Medulla oblongata (tissue), 1 donor: ENCODE measurements at regions not wholly inside any gene's neighbourhood (a gene's known extent, or its start where the extent isn't known, plus 50 kb on each side); places are given as distances from the start of the nearest gene placed in this dataset.

Experiments
- DNase-seq: peaks from one replicate; pipeline ENCODE4 v3.0.0-alpha.2; 2015; ENCODE audit errors: extremely low spot score

DNA sequence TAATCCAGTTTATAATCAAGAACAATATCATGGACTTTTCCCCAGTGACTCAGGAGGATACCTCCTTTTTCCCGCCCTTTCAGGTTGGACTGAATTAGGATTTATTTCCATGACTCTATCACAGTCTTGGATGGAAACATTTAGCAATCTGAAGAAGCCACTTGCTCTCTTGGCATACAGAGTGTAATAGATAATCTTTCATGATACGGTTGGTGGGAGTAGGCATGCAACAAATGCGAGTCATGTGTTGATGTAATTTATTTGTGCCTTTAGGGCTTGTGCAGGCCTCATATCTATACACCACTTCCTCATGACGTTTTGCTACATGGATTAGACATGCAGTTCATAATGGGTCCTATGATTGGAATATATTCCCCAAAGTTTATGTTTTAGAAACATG is 54.2 kb upstream of the MCTP2 start:
- DNase-seq, result no peak

DNA sequence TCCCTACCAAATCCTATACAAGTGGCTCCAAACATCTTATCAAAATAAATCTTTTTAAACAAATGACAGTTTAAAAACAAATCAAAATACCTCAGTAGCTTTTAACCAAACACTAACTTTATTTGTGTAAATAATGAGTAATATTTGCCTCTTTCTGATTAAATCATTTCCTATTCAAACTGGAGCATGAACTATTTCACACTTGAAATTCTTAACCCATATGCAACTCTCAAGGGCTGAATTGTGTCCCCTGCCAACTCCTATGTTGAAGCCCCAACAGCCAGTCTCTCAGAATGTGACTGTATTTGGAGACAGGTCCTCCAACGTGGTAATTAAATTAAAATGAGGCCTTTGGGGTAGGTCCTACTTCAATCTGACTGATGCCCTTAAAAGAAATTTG is 55.9 kb upstream of the MCTP2 start:
- DNase-seq, result no peak

DNA sequence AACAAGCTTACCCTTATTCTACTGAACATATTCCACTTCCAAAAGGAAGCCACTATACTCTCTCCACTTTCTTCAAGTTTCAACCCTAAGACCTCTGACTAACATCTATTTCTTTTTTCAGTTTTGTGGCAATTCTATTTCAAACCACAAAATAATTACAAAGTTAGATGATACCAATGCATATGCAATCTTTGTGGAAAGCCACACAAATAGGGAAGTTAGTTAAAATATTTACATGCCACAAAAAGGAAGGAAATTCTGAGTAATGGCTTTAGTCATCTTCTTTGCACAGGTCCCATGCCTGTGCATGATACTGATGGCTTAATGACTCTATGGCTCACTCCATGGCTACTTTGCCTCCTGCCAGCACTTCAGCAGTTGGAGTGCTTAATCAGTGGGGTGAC is 57.0 kb upstream of the MCTP2 start:
- no peak for DNase-seq

DNA sequence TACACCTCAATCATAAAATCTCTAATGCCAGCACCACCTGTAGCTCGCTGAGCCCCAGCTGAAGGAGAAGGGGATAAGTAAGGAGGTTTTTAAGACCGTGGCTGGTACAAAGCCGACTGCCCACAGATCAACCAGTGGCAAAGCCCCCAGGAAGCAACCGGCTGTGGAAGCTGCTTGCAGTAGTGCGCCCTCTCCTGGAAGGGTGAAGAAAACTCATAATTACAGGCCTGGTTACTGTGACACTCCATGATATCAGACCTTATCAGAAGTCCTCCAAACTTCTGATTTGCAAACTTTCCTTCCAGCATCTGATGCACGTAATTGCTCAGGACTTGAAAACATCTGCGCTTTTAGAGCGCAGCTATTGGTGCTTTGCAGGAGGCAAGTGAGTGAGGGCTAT is 63.1 kb upstream of the MCTP2 start:
- no peak for DNase-seq

DNA sequence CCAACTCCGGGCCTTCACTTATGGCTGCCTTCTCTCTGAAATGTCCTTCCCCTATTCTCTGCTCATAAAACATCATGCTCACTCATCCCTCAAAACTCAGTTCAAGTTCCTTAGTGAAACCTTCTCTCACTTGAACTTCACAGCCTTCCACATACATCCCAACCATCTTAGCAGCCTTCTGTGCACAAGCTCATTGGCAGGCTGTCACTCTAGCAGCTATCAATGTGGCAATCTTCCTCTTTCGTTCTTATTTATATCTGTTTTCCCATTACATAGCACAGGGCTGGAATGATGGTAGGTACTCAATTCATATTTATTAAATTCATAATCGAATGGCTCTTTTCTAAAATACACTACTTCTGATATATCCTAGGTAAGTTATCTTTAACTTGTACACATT is 66.4 kb upstream of the MCTP2 start:
- no peak for DNase-seq

DNA sequence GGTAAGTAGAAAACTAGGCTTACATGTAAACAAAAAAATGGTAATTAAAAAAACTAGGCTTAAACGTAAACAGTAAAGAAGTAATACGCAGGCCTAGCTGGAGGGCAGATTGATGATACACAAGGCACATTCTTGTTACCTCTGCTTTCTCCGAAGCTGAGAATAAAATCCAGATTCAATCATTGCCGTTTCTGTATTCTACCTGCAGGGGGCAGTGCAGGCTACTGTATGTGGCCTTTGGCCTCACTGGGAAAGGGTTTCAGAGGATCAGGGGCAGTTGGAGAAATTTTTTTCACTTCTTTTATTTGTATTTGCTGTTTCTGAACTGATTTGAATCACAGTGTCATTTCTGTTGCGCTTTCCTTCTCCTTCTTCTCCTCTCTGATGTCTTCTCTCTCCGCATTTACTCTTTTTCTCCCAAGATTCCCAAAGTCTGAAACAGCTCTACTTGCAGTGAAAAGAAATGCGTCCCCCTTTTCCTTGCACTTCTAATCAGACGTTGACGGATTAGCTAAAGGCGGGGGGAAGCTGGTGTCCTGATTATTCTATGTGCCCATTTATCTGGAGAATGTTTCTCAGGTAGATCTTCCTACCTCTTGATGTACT is 67.1 kb upstream of the MCTP2 start:
- DNase-seq, result peak; percentile 71

DNA sequence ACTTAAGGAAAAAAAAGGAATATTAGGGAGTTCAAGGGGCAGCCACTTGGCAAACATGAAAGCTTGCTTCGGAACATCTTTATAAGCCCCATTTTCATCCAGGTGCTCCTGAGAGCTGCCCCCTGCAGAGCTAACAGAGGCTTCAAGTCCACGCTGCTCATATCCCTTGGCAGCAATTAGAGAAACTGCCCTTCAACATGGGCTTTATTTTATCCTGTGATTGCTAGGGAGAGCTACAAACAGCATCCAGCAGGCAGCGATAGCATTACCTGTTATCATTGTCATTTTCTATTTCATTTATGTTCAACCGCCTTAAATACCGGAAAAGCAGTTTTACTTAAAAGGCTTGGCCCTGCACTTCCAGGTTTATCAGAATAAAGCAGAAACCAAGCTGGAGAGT is 68.4 kb upstream of the MCTP2 start:
- DNase-seq, result no peak

DNA sequence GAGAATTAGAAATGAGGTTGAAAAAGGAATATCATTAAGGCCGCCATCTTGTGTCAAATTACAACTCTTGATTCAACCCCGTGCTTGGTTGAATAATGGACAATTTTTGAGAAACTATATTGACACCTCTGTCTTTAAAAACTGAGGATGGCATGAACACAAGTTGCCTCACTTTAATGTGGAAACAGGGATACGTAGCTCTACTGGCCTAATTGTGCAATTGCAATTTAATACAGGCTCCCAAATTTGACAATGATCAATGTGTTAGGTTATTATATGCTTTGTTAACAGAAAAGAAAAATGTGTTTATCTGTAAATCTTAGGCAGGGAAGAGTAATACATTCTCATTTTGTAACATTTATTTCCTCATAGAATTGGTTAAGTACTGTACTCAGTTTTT is 77.1 kb upstream of the MCTP2 start:
- DNase-seq, result no peak

DNA sequence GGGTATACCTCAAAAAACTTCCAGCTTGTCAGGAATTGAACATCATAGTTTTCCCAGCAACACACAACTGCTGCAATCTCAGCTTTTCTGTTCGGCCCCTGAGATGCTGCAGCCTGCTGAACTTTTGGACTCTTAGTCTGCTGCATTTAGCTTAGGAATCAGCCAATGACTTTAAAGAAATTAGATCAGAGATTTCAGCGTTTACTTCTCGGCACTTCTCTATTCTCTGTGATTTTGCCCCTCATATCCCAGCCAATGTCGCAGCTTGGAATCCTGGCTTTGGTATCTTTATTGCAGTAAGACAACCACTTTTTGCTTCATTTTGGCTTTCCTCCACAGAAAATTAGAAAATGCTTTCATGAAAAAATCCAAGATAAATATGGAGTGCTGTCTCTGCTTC is 86.3 kb upstream of the MCTP2 start:
- no peak for DNase-seq

DNA sequence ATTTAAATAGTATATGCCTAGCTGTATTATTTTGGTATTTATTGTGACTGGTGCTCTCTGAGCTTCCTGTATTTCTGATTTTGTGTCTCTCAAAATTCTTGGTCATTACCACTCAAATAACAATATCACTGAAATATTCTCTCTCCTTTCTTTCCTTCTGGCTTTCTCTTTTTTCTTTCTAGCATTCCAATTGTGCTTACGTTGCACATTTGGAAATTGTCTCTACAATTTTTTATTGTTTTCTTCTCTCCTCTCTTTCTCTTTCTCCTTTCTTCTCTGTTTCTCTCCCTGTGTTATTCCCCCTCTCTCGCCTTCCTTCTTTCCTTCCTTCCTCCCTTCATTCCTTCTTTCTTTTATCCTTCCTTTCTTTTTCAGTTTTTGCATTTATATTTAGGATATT is 89.6 kb upstream of the MCTP2 start:
- no peak for DNase-seq

DNA sequence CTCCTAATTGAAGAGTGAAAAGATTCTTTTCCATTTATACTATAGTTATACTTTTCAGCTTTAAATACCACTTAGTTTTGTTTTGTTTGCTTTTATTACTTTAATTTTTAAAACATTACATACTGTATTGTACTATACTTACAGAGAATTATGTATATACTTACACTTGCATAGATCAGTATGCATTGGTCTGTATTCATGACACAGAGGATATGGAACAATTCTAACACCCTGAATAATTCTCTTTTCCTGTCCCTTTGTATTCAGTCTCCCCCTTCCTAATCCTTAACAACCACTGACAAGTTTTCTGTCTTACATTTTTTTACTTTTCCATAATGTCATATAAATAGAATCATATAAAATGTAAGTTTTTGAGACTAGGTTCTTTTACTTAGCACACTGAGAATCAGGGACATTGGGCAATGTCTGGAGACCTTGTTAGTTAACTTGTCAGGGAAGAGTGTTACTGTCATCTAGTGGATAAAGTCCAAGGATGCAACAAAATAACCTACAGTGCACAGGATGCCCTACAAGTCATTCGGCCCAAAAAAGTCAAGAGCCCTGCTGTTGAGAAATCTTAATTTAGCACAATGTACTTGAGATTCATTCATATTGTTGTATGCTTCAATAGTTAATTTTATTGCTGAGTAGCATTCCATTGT is 95.7 kb upstream of the MCTP2 start:
- no peak for DNase-seq

DNA sequence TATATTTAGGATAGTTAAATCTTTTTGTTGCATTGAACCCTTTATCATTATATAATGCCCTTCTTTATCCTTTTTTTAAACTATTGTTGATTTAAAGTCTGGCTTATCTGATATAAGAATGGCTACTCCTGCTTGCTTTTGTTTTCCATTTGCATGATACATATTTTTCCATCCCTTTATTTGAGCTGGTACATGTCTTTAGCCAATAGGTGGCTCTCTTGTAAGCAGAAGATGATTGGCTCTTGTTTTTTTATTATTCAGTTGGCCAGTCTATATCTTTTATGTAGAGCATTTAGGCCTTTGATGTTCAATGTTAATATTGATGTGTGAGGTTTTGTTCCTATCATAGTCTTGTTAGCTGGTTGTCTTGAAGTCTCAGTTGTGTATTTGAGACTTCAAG is 99.5 kb upstream of the MCTP2 start:
- DNase-seq, result no peak

DNA sequence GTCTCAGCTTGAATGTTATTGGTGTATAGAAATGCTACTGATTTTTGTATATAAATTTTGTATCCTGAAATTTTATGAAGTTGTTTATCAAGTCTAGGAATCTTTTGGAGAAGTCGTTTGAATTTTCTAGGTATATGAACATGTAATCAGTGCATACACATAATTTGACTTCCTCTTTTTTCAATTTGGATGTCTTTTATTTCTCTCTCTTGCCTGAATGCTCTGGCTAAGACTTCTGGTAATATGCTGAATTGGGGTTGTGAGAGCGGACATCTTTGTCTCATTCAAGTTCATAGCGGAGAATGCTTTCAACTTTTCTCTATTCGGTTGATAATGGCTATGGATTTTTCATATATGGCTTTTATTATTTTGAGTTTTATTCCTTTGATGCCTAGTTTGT is 100.9 kb upstream of the MCTP2 start:
- no peak for DNase-seq

DNA sequence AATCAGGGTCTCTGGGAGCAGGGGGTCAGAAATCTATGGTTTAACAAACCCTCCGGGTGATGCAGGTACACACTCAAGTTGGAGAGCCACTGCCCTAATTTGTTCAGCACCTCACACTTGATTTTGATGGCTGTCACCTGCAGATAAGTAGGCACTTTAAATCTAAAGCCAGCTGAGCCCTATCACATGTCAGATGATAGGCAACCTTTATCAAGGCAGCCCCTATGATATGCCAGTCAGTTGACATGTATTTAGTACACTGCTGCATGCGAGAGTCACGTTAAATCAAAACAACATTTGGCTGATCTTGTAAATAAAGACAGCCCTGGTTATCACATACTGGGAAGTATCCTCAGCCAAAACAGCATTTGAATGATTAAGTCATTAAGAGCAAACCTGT is 104.4 kb upstream of the MCTP2 start:
- no peak for DNase-seq

DNA sequence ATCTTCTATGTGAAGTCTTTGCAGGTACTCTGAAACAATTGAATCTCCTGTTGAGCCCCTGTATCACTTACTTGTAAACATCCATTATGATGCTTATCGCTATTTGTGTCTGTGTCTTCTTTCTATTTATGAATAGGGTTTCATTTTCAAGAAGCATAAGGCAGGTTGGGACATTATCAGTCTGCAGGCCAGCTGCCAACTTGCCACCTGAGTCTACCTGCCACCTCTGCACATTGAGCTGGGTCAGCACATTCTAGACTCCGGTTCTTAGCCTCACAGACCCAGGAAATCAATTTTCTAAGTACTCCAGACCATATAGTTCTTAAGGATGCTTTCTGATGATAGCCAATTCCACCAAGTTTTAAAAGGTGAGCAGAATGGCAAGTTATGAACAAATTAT is 105.7 kb upstream of the MCTP2 start:
- DNase-seq, result no peak

DNA sequence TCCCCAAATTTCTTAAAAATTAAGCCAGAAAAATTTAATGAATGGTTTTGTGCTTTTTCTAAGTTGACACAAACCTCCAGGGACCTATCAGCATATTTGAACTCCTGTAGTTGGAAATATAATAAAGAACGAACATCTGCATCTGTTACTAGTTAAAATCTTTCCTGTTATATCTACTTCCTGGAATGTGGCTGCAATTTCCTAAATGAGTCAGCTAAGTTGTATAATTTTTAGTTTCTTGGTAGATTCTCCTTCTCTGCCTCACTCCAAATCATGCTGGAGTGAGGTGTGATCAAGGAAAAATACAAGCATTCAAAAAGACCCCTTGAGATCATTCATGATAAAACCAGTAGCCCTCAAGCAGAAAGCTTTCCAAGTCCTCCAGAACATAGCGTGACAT is 106.2 kb upstream of the MCTP2 start:
- no peak for DNase-seq

DNA sequence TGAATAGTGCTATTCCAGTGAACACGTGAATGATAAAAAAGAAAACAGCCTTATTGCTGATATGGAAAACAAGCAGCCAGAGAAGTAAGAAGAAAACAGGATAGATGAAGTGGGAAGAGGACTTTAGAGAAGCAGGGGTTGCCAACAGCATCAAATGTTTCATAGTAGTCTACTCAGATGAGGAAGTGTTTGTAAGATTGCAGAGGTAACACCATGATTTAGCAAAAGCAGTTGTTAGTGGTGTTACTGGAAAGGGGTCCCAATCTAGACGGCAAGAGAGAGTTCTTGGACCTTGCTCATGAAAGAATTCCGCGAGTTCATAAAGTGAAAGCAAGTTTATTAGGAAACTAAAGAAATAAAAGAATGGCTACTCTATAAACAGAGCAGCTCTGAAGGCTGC is 108.8 kb upstream of the MCTP2 start:
- DNase-seq, result no peak

DNA sequence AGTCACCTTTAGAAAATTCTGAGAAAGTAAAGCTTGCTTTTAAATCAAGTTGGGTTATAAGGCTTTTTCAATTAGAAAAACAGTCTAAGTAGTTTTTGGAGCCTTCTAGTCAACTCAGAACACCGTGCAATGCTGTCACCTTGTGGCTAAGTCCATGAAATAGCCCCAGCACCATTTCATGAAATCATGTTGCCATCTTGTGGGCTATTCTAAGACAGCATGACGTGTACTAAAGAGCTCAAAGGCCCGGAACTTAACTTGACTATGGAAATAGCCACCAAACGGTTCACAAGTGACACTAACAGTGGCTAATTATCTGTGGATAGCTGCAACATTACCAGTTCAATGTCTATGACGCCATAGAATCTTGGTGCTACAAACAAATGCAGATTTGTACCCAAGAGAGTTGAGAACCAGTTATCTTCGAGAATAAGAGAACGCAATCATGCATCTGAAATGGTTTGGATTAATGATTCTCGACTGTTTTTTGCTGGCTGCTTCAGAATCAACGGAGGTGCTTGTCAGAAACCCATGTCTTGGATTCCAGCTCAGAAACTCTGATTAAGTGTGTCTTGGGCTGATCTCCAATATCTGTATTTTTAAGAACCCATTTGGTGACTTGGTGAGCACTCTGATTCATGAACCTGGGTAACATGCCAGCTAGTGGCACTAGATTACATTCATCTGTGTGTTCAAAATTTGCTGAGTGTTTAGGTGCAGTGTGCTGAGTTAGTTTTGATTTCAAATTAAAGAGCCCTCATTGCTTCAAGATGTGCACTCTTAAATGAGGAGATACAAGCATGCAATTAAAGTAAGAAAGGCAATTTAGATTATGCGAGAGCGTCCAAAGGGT is 111.2 kb upstream of the MCTP2 start:
- peak; percentile 95 for DNase-seq

DNA sequence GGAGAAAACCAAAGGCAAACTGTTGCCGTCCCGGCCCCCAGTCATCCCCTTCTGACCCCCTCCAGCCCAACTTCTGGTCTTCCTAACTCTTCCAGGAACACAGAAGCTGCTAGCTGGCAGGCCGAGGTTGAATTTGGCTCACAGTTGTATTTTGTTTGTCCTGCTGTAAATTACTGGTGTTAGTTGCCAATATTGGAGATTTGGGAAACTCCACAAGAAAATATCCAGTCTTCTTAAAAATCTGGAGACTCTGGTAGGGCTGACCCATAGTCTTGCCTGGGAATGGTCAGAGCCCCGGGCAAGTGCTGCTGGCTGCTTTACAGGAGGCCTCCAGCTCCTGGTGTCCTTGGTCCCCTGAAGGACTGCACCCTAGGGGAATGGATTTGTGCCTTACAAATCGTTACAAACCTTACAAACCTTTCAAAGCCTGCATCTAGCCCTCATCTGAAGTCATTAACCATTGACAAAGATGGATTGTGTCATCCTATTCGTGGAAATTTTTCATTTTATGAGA is 112.0 kb upstream of the MCTP2 start:
- peak; percentile 30 for DNase-seq

DNA sequence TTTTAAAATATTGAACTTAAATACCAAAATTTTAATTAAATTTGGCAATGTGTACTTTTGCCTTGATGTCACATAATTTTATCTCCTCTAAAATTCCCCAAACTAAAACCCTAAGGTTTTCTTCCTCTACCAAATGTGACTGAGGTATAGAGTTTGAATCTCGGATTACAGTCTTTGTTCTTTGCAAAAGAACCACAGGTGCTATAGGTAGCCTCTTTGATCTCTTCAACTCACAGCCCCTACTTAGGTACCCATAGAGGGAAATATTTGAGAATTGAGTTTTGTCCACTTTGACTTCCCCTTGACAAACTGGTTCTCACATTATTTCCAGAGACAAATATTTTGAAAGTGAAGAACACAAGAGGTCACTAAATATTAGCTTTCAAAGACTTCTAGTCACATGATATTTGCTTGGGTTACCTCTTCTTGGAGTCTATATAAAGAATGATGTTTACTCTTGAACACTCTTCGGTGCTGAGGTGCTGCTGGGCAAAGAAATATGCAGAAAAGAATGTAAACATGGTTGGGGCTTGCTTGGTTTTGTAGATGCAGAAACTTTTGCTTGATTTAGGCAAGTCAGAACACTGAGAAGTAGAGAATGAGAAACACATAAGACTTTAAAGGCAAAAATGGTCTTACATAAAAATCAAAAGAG is 120.8 kb upstream of the MCTP2 start:
- no peak for DNase-seq

DNA sequence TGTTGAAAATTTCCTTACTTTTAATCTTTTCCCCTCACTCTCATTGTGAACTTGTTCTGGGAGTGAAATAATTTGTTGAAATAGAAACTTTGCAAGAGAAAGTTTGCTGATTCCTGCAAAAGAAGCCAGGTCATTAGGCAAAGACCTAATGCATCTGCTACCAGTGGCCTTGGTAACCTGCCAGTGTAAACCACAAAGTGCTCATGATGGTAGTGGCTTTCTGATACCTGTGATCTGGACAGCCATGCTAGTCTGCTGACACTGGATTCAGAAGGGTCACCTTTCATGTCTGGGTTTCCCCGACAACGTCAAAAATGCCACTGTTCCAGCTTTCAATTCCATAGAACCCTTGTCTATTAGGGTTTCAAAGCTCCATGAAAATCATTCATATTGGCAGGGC is 123.7 kb upstream of the MCTP2 start:
- DNase-seq, result no peak

DNA sequence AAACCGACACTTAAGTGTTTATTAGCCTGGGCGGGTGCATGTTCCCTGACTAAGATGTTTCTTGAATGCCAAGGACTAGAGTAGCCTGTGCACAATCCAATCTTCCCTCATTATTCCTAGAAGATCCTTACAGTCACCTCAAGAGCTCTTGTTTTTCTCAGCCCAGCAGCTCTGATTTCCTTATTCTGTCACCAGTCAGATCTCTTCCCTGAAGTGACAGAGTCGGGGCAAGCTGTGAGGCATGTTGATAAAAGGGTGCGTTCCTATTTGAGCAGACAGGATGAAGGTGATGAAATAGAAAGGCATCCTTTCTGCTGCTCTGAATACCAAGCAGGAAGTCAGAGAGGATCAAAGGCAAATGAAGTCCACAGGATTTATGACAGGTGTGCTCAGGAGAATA is 125.6 kb upstream of the MCTP2 start:
- no peak for DNase-seq
